Body of pancreas (tissue), 4 donors: ENCODE measurements at regions not wholly inside any gene's neighbourhood (a gene's known extent, or its start where the extent isn't known, plus 50 kb on each side); places are given as distances from the start of the nearest gene placed in this dataset.

Experiments
- ATAC-seq: fragments of 150-250 bp; one replicate; pipeline ENCODE4 v1.9.1; 2016
- DNase-seq, 4 donors: peaks; one replicate each; pipeline ENCODE4 v3.0.0-alpha.2; 2019
- H3K27ac ChIP-seq, 4 donors: fragments of 200-600 bp; sonication (generic); 1 replicate in 3 of 4; 2 replicates in 1 of 4; pipeline versions ENCODE4 v1.5.1 to v1.6.1; 2016 to 2019; ENCODE audit warnings: mild to moderate bottlenecking in 1 of 4, mixed read lengths in 1 of 4, moderate library complexity in 1 of 4
- H3K27me3 ChIP-seq, 2 donors: fragments of 200-600 bp; sonication (generic); one replicate each; pipeline ENCODE4 v1.6.0; 2016; ENCODE audit warnings: mild to moderate bottlenecking in 1 of 2
- H3K36me3 ChIP-seq, 2 donors: fragments of 200-600 bp; sonication (generic); replicated peaks in 1 of 2; 2 replicates each; pipeline ENCODE4 v1.5.1; 2016; ENCODE audit warnings: low read depth in 2 of 2; ENCODE audit not compliant: insufficient read depth in 1 of 2
- H3K4me1 ChIP-seq: fragments of 200-600 bp; sonication (generic); one replicate; pipeline ENCODE4 v1.6.0; 2016
- H3K4me3 ChIP-seq, 2 donors: fragments of 200-600 bp; sonication (generic); 1 replicate in 1 of 2; 2 replicates in 1 of 2; pipeline ENCODE4 v1.5.1; 2016 to 2019
- H3K9me3 ChIP-seq, 3 donors: fragments of 200-600 bp; sonication (generic); 1 replicate in 2 of 3; 2 replicates in 1 of 3; pipeline ENCODE4 v1.5.1; 2016
- POLR2A ChIP-seq, 3 donors: fragments of 450-650 bp; IDR thresholded peaks; one replicate each; pipeline ENCODE4 v1.6.1; 2016; ENCODE audit warnings: antibody characterized with exemption in 3 of 3, mild to moderate bottlenecking in 2 of 3
- WGBS, 2 donors: methylation state at CpG; one replicate each; pipeline ENCODE4 v1.1.5; 2017; 5-methylcytosine and 5-hydroxymethylcytosine counted together
- intact Hi-C: fragments of 100-400 bp; cut with DNase I; formaldehyde crosslinking; loops from one replicate; pipeline ENCODE4 v1.15.1; 2023
- TF ChIP-seq, protein P1 (sequence below), 7 experiments: fragments of 450-650 bp in 4 of 7; fragments of 200-600 bp in 3 of 7; sonication (generic) in 3 of 7; IDR thresholded peaks; one replicate each; pipeline ENCODE4 v1.5.1; 2016 to 2019; ENCODE audit warnings: antibody characterized with exemption in 7 of 7

- WGBS, 2 donors: 70 to 85% methylated on average over 4 of the region's 4 CpGs
- Histone ChIP-seq H3K4me3 (no peak overlapping the region), H3K27ac (no peak overlapping the region), H3K27me3 (no peaks in the 10 kb centered on the region), H3K9me3 (no peaks in the 10 kb centered on the region), H3K36me3 (no peaks in the 10 kb centered on the region), H3K4me1 (peaks cover 10% of the 10 kb centered on the region)
- DNase-seq (no peak), ATAC-seq (no peak)
- intact Hi-C loops: no loop called here
- TF ChIP-seq, protein P1, sequence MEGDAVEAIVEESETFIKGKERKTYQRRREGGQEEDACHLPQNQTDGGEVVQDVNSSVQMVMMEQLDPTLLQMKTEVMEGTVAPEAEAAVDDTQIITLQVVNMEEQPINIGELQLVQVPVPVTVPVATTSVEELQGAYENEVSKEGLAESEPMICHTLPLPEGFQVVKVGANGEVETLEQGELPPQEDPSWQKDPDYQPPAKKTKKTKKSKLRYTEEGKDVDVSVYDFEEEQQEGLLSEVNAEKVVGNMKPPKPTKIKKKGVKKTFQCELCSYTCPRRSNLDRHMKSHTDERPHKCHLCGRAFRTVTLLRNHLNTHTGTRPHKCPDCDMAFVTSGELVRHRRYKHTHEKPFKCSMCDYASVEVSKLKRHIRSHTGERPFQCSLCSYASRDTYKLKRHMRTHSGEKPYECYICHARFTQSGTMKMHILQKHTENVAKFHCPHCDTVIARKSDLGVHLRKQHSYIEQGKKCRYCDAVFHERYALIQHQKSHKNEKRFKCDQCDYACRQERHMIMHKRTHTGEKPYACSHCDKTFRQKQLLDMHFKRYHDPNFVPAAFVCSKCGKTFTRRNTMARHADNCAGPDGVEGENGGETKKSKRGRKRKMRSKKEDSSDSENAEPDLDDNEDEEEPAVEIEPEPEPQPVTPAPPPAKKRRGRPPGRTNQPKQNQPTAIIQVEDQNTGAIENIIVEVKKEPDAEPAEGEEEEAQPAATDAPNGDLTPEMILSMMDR (IDR thresholded peaks at IDR 0.05): no peak
- no peak for TF ChIP-seq POLR2A (IDR thresholded peaks at IDR 0.05)
Measured at GRCh38 chr4:100823066-100823992, 305.5 kb upstream of the EMCN start.

DNA sequence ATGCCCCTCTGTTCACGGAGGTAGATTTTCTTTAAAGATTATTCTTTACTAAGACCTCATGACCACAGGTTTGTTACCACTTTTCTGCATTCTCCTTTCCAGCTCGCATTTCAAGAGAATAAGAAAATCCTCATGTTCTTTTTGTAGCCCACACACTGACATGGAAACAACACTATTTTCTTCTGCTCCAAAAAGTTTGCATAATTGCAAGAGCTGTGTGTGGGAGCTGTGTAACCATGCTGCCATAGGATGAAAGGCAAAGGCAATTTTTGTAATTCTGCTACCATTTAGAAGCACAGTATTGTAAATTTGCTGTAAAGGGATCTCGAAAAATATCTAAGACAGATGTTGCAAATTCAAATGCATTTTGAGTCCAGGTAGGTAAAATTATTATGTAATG lies 302.4 kb upstream of the EMCN start:
- Histone ChIP-seq H3K27me3 (no peaks in the 10 kb centered on the region), H3K4me1 (no peaks in the 10 kb centered on the region), H3K27ac (no peak overlapping the region), H3K36me3 (no peaks in the 10 kb centered on the region), H3K4me3 (no peak overlapping the region), H3K9me3 (no peaks in the 10 kb centered on the region)
- no peak for DNase-seq
- 63 to 65% methylated on average over 3 of the region's 3 CpGs for WGBS, 2 donors
- intact Hi-C loops: no loop called here
- no peak for ATAC-seq
- TF ChIP-seq, protein P1 (IDR thresholded peaks at IDR 0.05): no peak
- no peak for TF ChIP-seq POLR2A (IDR thresholded peaks at IDR 0.05)

DNA sequence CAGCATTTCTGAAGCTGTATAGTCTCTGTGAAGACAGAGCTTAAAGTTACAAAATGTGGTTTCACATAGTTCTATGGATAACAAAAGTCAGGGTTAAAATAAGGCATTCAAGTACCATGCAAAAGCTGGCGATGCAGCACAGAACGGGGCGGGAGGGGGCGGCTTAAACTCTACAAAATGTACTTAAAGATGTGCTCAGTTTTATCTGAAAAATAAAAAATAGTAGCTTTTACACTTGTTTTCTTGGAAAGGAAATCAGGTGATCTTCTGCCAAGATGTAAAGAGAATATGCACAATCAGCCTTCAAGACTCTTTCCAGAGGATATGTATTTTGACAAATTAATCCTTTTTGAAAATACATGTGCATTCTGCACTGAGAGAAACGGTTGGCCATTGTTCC lies 301.7 kb upstream of the EMCN start:
- Histone ChIP-seq H3K27ac (no peak overlapping the region), H3K9me3 (no peaks in the 10 kb centered on the region), H3K36me3 (no peaks in the 10 kb centered on the region), H3K4me3 (no peak overlapping the region), H3K4me1 (no peaks in the 10 kb centered on the region), H3K27me3 (no peaks in the 10 kb centered on the region)
- intact Hi-C loops: no loop called here
- no peak for ATAC-seq
- TF ChIP-seq POLR2A (IDR thresholded peaks at IDR 0.05): no peak
- TF ChIP-seq, protein P1 (IDR thresholded peaks at IDR 0.05): no peak
- DNase-seq: no peak
- 66 to 80% methylated on average over 5 of the region's 5 CpGs for WGBS, 2 donors

GRCh38 chr4:100816436-100817045 lies 298.7 kb upstream of the EMCN start:
- intact Hi-C loops: no loop called here
- TF ChIP-seq, protein P1 (IDR thresholded peaks at IDR 0.05): no peak
- TF ChIP-seq POLR2A (IDR thresholded peaks at IDR 0.05): no peak
- no peak for ATAC-seq
- WGBS, 2 donors: 78 to 87% methylated on average over 2 of the region's 2 CpGs
- Histone ChIP-seq H3K9me3 (no peaks in the 10 kb centered on the region), H3K27me3 (no peaks in the 10 kb centered on the region), H3K27ac (no peak overlapping the region), H3K4me3 (no peak overlapping the region), H3K4me1 (no peaks in the 10 kb centered on the region), H3K36me3 (no peaks in the 10 kb centered on the region)
- no peak for DNase-seq
